ENCODE measurements at regions not wholly inside any gene's neighbourhood (a gene's known extent, or its start where the extent isn't known, plus 50 kb on each side); places are given as distances from the start of the nearest gene placed in this dataset.
"Not testable (repeated sequence)": the region's sequence is repeated elsewhere in the genome, so short reads cannot be mapped to it uniquely, and the experiment has no call there.

DNA sequence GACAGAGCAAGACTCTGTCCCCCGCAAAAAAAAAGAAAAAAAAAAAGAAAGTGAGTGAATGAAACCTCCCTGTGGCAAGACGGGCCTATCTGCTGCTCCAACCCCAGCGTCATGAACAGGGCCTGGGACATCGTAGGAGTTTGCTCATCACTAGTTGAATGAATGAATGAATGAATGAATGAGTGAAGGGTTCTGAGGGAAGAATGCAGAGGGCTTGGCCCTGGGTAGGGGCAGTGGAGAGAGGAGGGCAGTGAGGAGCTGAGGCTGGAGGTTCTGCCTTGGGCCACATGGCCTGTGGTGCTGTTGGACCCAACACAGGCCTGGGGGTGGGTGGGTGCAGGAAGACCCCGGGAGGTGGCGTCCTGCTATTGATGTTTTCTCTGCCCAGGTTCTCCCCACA is 125.5 kb upstream of the CIBAR2 start:
- WGBS (ENCODE audit: insufficient coverage), result 80% methylated on average over 4 of the region's 6 CpGs
- H3K27ac ChIP-seq (ENCODE audit: low read depth, low read length), result no peak overlapping the region

DNA sequence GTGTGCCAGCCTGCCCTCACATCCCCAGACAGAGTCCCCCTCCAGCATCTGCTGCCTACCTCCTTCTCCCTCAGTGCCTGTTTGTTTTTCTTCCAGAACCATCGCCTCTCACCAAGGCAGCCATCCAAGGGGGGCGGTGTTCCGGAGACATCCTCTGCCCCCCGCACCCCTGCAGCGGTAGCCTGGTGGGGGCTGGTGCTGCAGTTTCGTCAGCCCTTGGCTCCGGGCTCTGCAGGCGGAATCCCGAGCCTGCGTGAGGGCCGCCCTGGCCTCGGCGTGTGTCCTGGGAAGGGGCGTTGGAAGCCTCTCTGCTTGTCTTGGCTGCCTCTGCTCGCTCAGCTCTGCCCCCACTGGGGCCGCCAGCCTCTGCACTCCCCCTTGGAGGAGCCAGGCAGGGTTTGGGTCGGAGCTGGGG is 126.0 kb upstream of the CIBAR2 start:
- Histone ChIP-seq H3K4me3 (ENCODE audit: low read depth, low read length) (no peak overlapping the region), H3K4me1 (ENCODE audit: control insufficient read depth, insufficient read depth, low read length) (peaks cover 39% of the 10 kb centered on the region), H3K9me3 (ENCODE audit: control insufficient read depth, insufficient read depth, low read length) (no peaks in the 10 kb centered on the region), H3K27ac (ENCODE audit: low read depth, low read length) (no peak overlapping the region), H3K27me3 (ENCODE audit: control insufficient read depth, insufficient read depth, low read length) (no peaks in the 10 kb centered on the region), H3K36me3 (ENCODE audit: control insufficient read depth, insufficient read depth, low read length) (peaks cover 4% of the 10 kb centered on the region)
- 14% methylated on average over 15 of the region's 17 CpGs for WGBS (ENCODE audit: insufficient coverage)
- peak in 3 of 6 donors; percentile 68 to 93 (median 81) for DNase-seq (ENCODE audit: low read depth in 4 of 6, low spot score in 6 of 6)

More for the DNA sequence above, 125.5 kb upstream of the CIBAR2 start:
- peaks cover 4% of the 10 kb centered on the region for H3K36me3 ChIP-seq (ENCODE audit: control insufficient read depth, insufficient read depth, low read length)
- no peak overlapping the region for H3K4me3 ChIP-seq (ENCODE audit: low read depth, low read length)
- peaks cover 41% of the 10 kb centered on the region for H3K4me1 ChIP-seq (ENCODE audit: control insufficient read depth, insufficient read depth, low read length)
- no peak for DNase-seq (ENCODE audit: low read depth in 4 of 6, low spot score in 6 of 6)
- H3K27me3 ChIP-seq (ENCODE audit: control insufficient read depth, insufficient read depth, low read length), result no peaks in the 10 kb centered on the region
- H3K9me3 ChIP-seq (ENCODE audit: control insufficient read depth, insufficient read depth, low read length), result no peaks in the 10 kb centered on the region

- Histone ChIP-seq H3K9me3 (ENCODE audit: control insufficient read depth, insufficient read depth, low read length) (no peaks in the 10 kb centered on the region), H3K36me3 (ENCODE audit: control insufficient read depth, insufficient read depth, low read length) (peaks cover 4% of the 10 kb centered on the region), H3K4me3 (ENCODE audit: low read depth, low read length) (no peak overlapping the region), H3K27ac (ENCODE audit: low read depth, low read length) (no peak overlapping the region), H3K4me1 (ENCODE audit: control insufficient read depth, insufficient read depth, low read length) (peaks cover 36% of the 10 kb centered on the region), H3K27me3 (ENCODE audit: control insufficient read depth, insufficient read depth, low read length) (no peaks in the 10 kb centered on the region)
- WGBS (ENCODE audit: insufficient coverage), result 93% methylated on average over 5 of the region's 5 CpGs
- DNase-seq (ENCODE audit: low read depth in 4 of 6, low spot score in 6 of 6), result no peak
Measured at GRCh38 chr16:85239239-85239638, 127.0 kb upstream of the CIBAR2 start.

DNA sequence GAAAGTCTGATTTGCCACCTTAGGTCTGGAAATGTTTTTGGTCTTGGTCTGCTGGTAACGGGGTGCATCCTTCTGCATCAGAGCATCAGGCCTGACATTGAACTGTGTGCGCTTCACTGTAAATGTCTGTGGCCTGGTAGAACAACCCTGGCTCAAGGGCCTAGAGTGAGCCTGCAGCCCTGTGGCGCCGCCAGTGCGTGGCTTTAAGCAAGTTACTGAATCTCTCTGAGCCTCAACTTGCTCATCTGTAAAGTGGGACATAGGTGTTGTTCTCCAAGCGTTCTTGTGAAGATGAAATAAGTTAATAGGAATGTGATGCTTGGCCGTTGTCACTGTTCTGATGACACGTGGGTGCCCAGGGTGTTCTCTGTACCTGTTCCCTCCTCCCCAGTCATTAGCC is 127.6 kb upstream of the CIBAR2 start:
- no peak for DNase-seq (ENCODE audit: low read depth in 4 of 6, low spot score in 6 of 6)
- Histone ChIP-seq H3K4me3 (ENCODE audit: low read depth, low read length) (no peak overlapping the region), H3K36me3 (ENCODE audit: control insufficient read depth, insufficient read depth, low read length) (peaks cover 4% of the 10 kb centered on the region), H3K27me3 (ENCODE audit: control insufficient read depth, insufficient read depth, low read length) (no peaks in the 10 kb centered on the region), H3K9me3 (ENCODE audit: control insufficient read depth, insufficient read depth, low read length) (no peaks in the 10 kb centered on the region), H3K4me1 (ENCODE audit: control insufficient read depth, insufficient read depth, low read length) (peaks cover 30% of the 10 kb centered on the region), H3K27ac (ENCODE audit: low read depth, low read length) (no peak overlapping the region)
- WGBS (ENCODE audit: insufficient coverage), result 96% methylated on average over 5 of the region's 8 CpGs

DNA sequence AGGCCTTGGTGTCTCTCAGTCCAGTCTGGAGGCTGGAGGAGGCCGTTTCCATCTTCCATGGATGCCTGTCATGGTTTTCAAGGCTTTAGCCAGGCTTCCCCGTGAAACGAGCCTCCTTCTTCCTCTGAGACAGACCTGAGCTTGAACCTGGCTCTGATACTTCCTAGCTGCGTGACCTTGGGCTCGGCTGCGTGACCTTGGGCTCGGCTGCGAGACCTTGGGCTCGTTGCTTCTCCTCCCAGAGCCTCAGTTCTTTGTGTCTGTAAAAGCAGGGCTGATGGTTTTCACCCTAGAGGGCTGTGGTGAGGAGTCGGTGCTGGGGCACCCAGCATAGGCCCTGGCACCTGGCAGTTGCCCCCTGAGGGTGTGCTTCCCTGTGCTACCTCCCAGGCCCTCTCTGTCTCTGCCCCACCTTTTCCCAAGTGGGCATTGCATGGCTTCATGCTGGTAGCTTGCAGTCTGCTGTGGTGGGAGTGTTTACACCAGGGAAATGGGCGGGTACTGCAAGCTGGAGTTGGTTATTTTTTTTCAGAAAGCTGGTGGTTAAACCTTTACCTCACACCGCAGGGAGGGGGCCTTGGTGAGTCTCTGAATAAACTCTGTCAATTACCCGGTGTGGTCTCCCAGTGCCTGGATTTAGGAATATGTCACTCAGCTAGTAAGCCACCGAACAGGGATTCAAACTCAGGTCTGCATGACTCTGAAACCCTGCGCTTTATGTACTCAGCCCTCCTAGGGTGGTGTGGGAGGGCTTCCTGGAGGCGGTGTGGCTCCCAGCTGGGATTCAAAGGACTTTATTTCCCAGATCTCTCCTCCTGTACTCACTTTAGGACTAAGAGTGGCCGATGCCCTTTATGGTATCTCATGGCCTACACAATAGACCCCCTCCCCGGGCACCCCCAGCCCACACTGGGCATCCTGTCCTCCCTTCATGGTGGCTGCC is 129.0 kb upstream of the CIBAR2 start:
- Histone ChIP-seq H3K27me3 (ENCODE audit: control insufficient read depth, insufficient read depth, low read length) (no peaks in the 10 kb centered on the region), H3K9me3 (ENCODE audit: control insufficient read depth, insufficient read depth, low read length) (no peaks in the 10 kb centered on the region), H3K27ac (ENCODE audit: low read depth, low read length) (no peak overlapping the region), H3K4me1 (ENCODE audit: control insufficient read depth, insufficient read depth, low read length) (peaks cover 25% of the 10 kb centered on the region), H3K36me3 (ENCODE audit: control insufficient read depth, insufficient read depth, low read length) (peaks cover 4% of the 10 kb centered on the region), H3K4me3 (ENCODE audit: low read depth, low read length) (no peak overlapping the region)
- 87% methylated on average over 13 of the region's 18 CpGs for WGBS (ENCODE audit: insufficient coverage)
- no peak for DNase-seq (ENCODE audit: low read depth in 4 of 6, low spot score in 6 of 6)

- Histone ChIP-seq H3K27ac (ENCODE audit: low read depth, low read length) (no peak overlapping the region), H3K36me3 (ENCODE audit: control insufficient read depth, insufficient read depth, low read length) (peaks cover 4% of the 10 kb centered on the region), H3K4me1 (ENCODE audit: control insufficient read depth, insufficient read depth, low read length) (peaks cover 32% of the 10 kb centered on the region), H3K27me3 (ENCODE audit: control insufficient read depth, insufficient read depth, low read length) (no peaks in the 10 kb centered on the region), H3K4me3 (ENCODE audit: low read depth, low read length) (no peak overlapping the region), H3K9me3 (ENCODE audit: control insufficient read depth, insufficient read depth, low read length) (no peaks in the 10 kb centered on the region)
- no peak for DNase-seq (ENCODE audit: low read depth in 4 of 6, low spot score in 6 of 6)
- 82% methylated on average over 9 of the region's 10 CpGs for WGBS (ENCODE audit: insufficient coverage)
Measured at GRCh38 chr16:85242140-85242539, 129.9 kb upstream of the CIBAR2 start.

DNA sequence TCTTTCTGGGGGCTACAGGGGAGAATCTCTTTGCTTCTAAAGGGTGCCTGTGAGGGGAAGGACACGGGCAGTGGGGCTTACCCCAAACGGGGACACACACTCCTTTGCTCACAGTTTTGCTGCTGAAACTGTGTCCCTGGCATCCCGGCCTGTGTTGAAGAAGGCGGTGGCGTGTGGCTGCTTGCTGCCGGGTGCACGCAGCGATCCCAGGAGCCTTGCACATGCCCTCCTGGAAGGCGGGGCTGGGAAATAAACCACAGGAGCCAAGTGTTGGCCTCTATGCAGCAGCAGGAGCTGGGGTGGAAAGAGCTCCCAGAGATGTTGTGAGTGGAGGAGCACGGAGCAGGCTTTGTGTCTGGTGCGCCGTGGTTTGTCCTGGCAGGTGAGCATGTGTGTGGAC is 131.0 kb upstream of the CIBAR2 start:
- Histone ChIP-seq H3K9me3 (ENCODE audit: control insufficient read depth, insufficient read depth, low read length) (no peaks in the 10 kb centered on the region), H3K36me3 (ENCODE audit: control insufficient read depth, insufficient read depth, low read length) (peaks cover 4% of the 10 kb centered on the region), H3K4me3 (ENCODE audit: low read depth, low read length) (no peak overlapping the region), H3K4me1 (ENCODE audit: control insufficient read depth, insufficient read depth, low read length) (peaks cover 36% of the 10 kb centered on the region), H3K27me3 (ENCODE audit: control insufficient read depth, insufficient read depth, low read length) (no peaks in the 10 kb centered on the region), H3K27ac (ENCODE audit: low read depth, low read length) (no peak overlapping the region)
- 83% methylated on average over 12 of the region's 12 CpGs for WGBS (ENCODE audit: insufficient coverage)
- no peak for DNase-seq (ENCODE audit: low read depth in 4 of 6, low spot score in 6 of 6)

DNA sequence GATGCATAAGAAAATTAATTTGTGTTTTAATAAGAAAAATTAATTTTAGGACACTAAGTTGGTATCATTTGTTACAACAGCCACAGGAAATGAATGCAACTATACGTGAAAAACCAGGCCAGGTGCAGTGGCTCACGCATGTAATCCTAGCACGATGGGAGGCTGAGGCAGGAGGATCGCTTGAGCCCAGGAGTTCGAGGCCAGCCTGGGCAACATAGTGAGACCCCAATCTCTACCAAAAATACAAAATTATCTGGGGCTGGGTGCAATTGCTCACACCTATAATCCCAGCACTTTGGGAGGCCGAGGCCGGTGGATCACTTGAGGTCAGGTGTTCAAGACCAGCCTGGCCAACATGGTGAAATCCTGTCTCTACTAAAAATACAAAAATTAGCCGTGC is 132.2 kb upstream of the CIBAR2 start:
- 100% methylated on average over 5 of the region's 8 CpGs for WGBS (ENCODE audit: insufficient coverage)
- H3K27ac ChIP-seq (ENCODE audit: low read depth, low read length); H3K27me3 ChIP-seq (ENCODE audit: control insufficient read depth, insufficient read depth, low read length); DNase-seq (ENCODE audit: low read depth in 4 of 6, low spot score in 6 of 6); H3K9me3 ChIP-seq (ENCODE audit: control insufficient read depth, insufficient read depth, low read length); H3K36me3 ChIP-seq (ENCODE audit: control insufficient read depth, insufficient read depth, low read length); H3K4me3 ChIP-seq (ENCODE audit: low read depth, low read length): not testable (repeated sequence)
- H3K4me1 ChIP-seq (ENCODE audit: control insufficient read depth, insufficient read depth, low read length), result peaks cover 39% of the 10 kb centered on the region

GRCh38 chr16:85245307-85246172 is 133.3 kb upstream of the CIBAR2 start:
- DNase-seq (ENCODE audit: low read depth in 4 of 6, low spot score in 6 of 6), result peak in 5 of 6 donors; percentile 59 to 94 (median 65)

More at GRCh38 chr16:85245307-85246172, 133.3 kb upstream of the CIBAR2 start:
- no peaks in the 10 kb centered on the region for H3K27me3 ChIP-seq (ENCODE audit: control insufficient read depth, insufficient read depth, low read length)
- WGBS (ENCODE audit: insufficient coverage), result 18% methylated on average over 16 of the region's 24 CpGs
- H3K27ac ChIP-seq (ENCODE audit: low read depth, low read length), result no peak overlapping the region
- no peaks in the 10 kb centered on the region for H3K9me3 ChIP-seq (ENCODE audit: control insufficient read depth, insufficient read depth, low read length)
- H3K4me3 ChIP-seq (ENCODE audit: low read depth, low read length), result no peak overlapping the region
- H3K36me3 ChIP-seq (ENCODE audit: control insufficient read depth, insufficient read depth, low read length), result peaks cover 4% of the 10 kb centered on the region
- H3K4me1 ChIP-seq (ENCODE audit: control insufficient read depth, insufficient read depth, low read length), result peaks cover 50% of the 10 kb centered on the region

Measured in spinal cord (tissue), 9 donors.